Esophagus muscularis mucosa (tissue), 4 donors: ENCODE measurements at regions not wholly inside any gene's neighbourhood (a gene's known extent, or its start where the extent isn't known, plus 50 kb on each side); places are given as distances from the start of the nearest gene placed in this dataset.

Source experiments
- DNase-seq: peaks from one replicate; pipeline ENCODE4 v3.0.0-alpha.2; 2017; ENCODE audit errors: extremely low spot score
- H3K27ac ChIP-seq, 4 donors: fragments of 200-600 bp; sonication (generic); replicated peaks in 1 of 4; 1 replicate in 3 of 4; 2 replicates in 1 of 4; pipeline ENCODE4 v1.5.1; 2016 to 2019; ENCODE audit warnings: mild to moderate bottlenecking in 1 of 4
- H3K27me3 ChIP-seq, 4 donors: fragments of 200-600 bp; sonication (generic); one replicate each; pipeline versions ENCODE4 v1.5.1 to v1.6.0; 2016 to 2019
- H3K36me3 ChIP-seq, 4 donors: fragments of 200-600 bp; sonication (generic); one replicate each; pipeline ENCODE4 v1.5.1; 2016 to 2019
- H3K4me1 ChIP-seq, 4 donors: fragments of 200-600 bp; sonication (generic); one replicate each; pipeline ENCODE4 v1.5.1; 2016 to 2019
- H3K4me3 ChIP-seq, 4 donors: fragments of 200-600 bp; sonication (generic); 1 replicate in 2 of 4; 2 replicates in 2 of 4; pipeline ENCODE4 v1.5.1; 2016 to 2019; ENCODE audit warnings: mild to moderate bottlenecking in 4 of 4, moderate library complexity in 1 of 4
- H3K9me3 ChIP-seq, 4 donors: fragments of 200-600 bp; sonication (generic); 1 replicate in 3 of 4; 2 replicates in 1 of 4; pipeline ENCODE4 v1.5.1; 2016 to 2019
- EP300 ChIP-seq: sonication (generic); formaldehyde crosslinking; IDR thresholded peaks from one replicate; pipeline ENCODE4 v1.6.1; 2017; ENCODE audit warnings: antibody characterized with exemption
- POLR2A ChIP-seq: fragments of 450-650 bp; IDR thresholded peaks from one replicate; pipeline ENCODE4 v1.6.1; 2017; ENCODE audit warnings: antibody characterized with exemption, moderate library complexity, mild to moderate bottlenecking, low read depth
- POLR2AphosphoS5 ChIP-seq, 2 donors: sonication (generic); formaldehyde crosslinking; IDR thresholded peaks; one replicate each; pipeline ENCODE4 v1.6.1; 2017; ENCODE audit warnings: antibody characterized with exemption in 2 of 2
- WGBS: methylation state at CpG from one replicate; pipeline ENCODE4 v1.1.5; 2018; 5-methylcytosine and 5-hydroxymethylcytosine counted together
- intact Hi-C: fragments of 100-400 bp; cut with DNase I; formaldehyde crosslinking; loops from one replicate; pipeline ENCODE4 v1.15.1; 2023
- TF ChIP-seq, protein P1 (sequence below), 3 experiments: fragments of 200-600 bp in 2 of 3; fragments of 450-650 bp in 1 of 3; sonication (generic) in 2 of 3; IDR thresholded peaks; one replicate each; pipeline ENCODE4 v1.5.1; 2017 to 2019; ENCODE audit warnings: antibody characterized with exemption in 3 of 3, mild to moderate bottlenecking in 2 of 3, moderate library complexity in 1 of 3

DNA sequence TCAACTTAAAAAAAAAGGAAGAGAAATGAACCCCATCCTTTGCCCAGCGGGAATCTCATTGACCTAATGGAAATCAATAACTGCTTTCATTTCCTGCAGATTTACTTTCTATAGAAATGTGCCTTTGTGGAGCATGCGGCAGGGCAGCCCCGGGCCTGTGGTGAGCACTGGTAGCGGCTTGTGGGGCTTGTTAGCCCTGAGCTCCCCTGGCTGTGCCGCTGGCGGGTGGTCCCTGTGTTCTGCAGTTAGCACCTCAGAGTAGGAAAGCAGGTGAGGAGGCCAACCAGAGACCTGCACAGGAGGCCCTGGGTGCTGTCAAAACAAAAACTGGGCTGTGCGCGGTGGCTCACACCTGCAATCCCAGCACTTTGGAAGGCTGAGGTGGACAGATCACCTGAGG is 76.8 kb upstream of the CDK20 start:
- intact Hi-C loops: no loop called here
- DNase-seq: no peak
- TF ChIP-seq, protein P1, sequence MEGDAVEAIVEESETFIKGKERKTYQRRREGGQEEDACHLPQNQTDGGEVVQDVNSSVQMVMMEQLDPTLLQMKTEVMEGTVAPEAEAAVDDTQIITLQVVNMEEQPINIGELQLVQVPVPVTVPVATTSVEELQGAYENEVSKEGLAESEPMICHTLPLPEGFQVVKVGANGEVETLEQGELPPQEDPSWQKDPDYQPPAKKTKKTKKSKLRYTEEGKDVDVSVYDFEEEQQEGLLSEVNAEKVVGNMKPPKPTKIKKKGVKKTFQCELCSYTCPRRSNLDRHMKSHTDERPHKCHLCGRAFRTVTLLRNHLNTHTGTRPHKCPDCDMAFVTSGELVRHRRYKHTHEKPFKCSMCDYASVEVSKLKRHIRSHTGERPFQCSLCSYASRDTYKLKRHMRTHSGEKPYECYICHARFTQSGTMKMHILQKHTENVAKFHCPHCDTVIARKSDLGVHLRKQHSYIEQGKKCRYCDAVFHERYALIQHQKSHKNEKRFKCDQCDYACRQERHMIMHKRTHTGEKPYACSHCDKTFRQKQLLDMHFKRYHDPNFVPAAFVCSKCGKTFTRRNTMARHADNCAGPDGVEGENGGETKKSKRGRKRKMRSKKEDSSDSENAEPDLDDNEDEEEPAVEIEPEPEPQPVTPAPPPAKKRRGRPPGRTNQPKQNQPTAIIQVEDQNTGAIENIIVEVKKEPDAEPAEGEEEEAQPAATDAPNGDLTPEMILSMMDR (IDR thresholded peaks at IDR 0.05): no peak
- TF ChIP-seq POLR2AphosphoS5 (IDR thresholded peaks at IDR 0.05): no peak
- no peak for TF ChIP-seq EP300
- TF ChIP-seq POLR2A: no peak
- Histone ChIP-seq H3K27me3 (no peaks in the 10 kb centered on the region), H3K27ac (no peak overlapping the region), H3K9me3 (no peaks in the 10 kb centered on the region), H3K36me3 (no peaks in the 10 kb centered on the region), H3K4me3 (no peak overlapping the region), H3K4me1 (no peaks in the 10 kb centered on the region)
- 94% methylated on average over 5 of the region's 8 CpGs for WGBS

DNA sequence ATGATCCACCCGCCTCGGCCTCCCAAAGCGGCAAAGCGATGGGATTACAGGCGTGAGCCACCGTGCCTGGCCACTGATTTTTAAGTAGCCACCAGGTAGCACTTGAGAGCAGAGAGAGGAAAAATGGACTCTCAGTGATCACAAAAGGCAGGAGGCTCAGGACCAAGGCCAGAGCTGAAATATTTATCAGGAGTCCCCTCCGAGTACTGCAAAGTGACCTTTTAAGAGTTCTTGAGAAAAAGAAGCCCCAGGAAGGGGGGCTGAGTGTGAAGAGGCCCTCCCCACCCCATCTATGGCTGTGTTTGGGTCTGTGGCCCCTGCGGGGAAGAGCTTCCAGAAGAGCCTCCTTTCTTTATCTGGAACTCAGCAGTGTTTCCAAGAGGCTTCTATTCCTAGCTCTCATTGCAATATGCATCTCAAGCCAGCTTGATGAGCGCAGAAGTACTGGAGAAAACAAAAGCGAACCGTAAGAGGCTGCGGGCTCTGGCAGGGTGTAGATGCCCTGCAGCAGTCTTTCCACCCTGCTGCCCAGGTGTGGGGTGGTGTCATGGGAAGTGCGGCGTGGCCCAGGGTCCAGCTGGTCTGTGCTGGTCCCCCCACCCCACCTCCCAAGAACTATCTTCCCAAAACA is 75.5 kb upstream of the CDK20 start:
- Histone ChIP-seq H3K36me3 (no peaks in the 10 kb centered on the region), H3K4me3 (no peak overlapping the region), H3K27ac (no peak overlapping the region), H3K27me3 (no peaks in the 10 kb centered on the region), H3K4me1 (no peaks in the 10 kb centered on the region), H3K9me3 (peaks cover 0 to 3% (median 3%) of the 10 kb centered on the region in 4 donors)
- no peak for DNase-seq
- WGBS: 93% methylated on average over 14 of the region's 14 CpGs
- intact Hi-C loops: loop anchor here (10.0 kb wide), 1 partner anchor 365 kb away; no protein-coding TSS in a partner anchor
- TF ChIP-seq EP300 (no peak), POLR2A (no peak), POLR2AphosphoS5 (IDR thresholded peaks at IDR 0.05) (no peak)
- TF ChIP-seq, protein P1 (IDR thresholded peaks at IDR 0.05): no peak

DNA sequence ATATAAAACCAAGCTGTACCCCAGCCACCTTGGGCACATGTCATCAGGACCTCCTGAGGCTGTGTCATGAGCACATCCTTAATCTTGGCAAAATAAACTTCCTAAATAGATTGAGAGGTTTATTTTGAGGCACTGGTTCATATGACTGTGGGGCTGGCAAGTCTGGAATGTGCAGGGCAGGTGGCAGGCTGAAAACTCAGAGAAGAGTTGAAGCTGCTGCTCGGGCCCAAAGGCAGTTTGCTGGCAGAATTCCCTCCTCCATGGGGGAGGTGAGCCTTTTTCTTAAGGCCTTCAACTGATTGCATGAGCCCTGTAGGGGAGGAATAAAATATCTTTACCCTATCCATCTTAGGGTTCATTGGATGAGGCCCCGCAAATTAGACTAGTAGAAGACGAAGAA is 72.2 kb upstream of the CDK20 start:
- H3K9me3 ChIP-seq: peaks cover 0 to 19% (median 16%) of the 10 kb centered on the region in 4 donors
- H3K27ac ChIP-seq: no peak overlapping the region
- no peak overlapping the region for H3K4me3 ChIP-seq
- no peaks in the 10 kb centered on the region for H3K27me3 ChIP-seq
- 77% methylated on average over 3 of the region's 3 CpGs for WGBS
- TF ChIP-seq, protein P1 (IDR thresholded peaks at IDR 0.05): no peak
- TF ChIP-seq POLR2A (no peak), POLR2AphosphoS5 (IDR thresholded peaks at IDR 0.05) (no peak), EP300 (no peak)
- intact Hi-C loops: loop anchor here (10.0 kb wide), 1 partner anchor 362 kb away; no protein-coding TSS in a partner anchor
- DNase-seq: no peak
- no peaks in the 10 kb centered on the region for H3K4me1 ChIP-seq
- no peaks in the 10 kb centered on the region for H3K36me3 ChIP-seq

DNA sequence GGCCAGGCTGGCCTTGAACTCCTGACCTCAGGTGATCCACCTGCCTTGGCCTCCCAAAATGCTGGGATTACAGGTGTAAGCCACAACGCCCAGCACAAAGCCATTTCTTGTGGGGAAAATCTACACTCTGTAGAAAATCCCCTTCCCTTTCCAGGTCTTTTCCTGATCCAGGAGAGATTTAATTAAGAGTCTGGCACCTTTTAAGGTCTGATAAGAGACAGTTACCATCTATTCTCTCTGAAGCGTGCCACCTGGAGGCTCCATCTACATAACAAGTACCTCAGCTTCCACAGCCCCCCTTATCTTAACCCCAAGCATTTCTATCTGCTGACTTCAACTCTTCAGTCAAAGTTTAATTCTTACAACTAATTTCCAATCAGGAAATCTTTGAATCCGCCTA is 71.4 kb upstream of the CDK20 start:
- Histone ChIP-seq H3K4me3 (no peak overlapping the region), H3K27ac (no peak overlapping the region), H3K9me3 (peaks cover 0 to 19% (median 16%) of the 10 kb centered on the region in 4 donors), H3K4me1 (no peaks in the 10 kb centered on the region), H3K27me3 (no peaks in the 10 kb centered on the region), H3K36me3 (no peaks in the 10 kb centered on the region)
- 86% methylated on average over 3 of the region's 3 CpGs for WGBS
- no peak for DNase-seq
- intact Hi-C loops: loop anchor here (10.0 kb wide), 1 partner anchor 361 kb away; no protein-coding TSS in a partner anchor
- TF ChIP-seq POLR2A: no peak

DNA sequence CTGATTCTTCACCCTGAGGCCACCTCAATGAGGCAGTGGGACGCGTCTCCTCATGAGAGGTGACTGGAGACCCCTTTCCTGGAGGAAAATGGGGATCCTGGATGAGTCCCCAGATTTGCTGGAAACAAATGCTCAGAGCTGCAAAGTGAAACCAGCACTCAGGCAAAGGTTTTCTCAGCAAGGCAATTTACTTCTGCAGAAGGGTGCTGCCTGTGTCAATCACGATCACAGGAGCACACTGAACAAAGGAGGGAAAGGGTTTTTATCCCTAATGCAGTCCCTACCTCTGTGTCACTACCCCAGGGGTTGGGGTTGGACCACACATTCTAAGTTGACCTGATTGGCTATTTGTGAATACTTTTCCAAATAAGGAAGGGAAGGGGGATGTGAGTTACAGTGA is 69.9 kb upstream of the CDK20 start:
- Histone ChIP-seq H3K9me3 (peaks cover 0 to 19% (median 16%) of the 10 kb centered on the region in 4 donors), H3K4me3 (no peak overlapping the region), H3K27me3 (no peaks in the 10 kb centered on the region), H3K27ac (no peak overlapping the region), H3K36me3 (no peaks in the 10 kb centered on the region), H3K4me1 (no peaks in the 10 kb centered on the region)
- no peak for DNase-seq
- 93% methylated on average over 3 of the region's 3 CpGs for WGBS
- TF ChIP-seq POLR2AphosphoS5 (IDR thresholded peaks at IDR 0.05) (no peak), EP300 (no peak), POLR2A (no peak)
- TF ChIP-seq, protein P1 (IDR thresholded peaks at IDR 0.05): no peak
- intact Hi-C loops: loop anchor here (10.0 kb wide), 1 partner anchor 359 kb away; no protein-coding TSS in a partner anchor
